Neural cell (in vitro differentiated cells): ENCODE measurements at regions not wholly inside any gene's neighbourhood (a gene's known extent, or its start where the extent isn't known, plus 50 kb on each side); places are given as distances from the start of the nearest gene placed in this dataset.

Experiments
- H2AFZ ChIP-seq: fragments of 200-600, 300-800 bp; sonication (generic), shearing (Covaris generic); 2 replicates; pipeline ENCODE4 v1.6.0; 2014; ENCODE audit warnings: low read depth, mild to moderate bottlenecking, antibody characterized with exemption, low read length, moderate library complexity
- H3F3A ChIP-seq: fragments of 200-600 bp; shearing (Covaris generic); 2 replicates; pipeline ENCODE4 v1.6.1; 2016; ENCODE audit warnings: mild to moderate bottlenecking, moderate library complexity, mixed read lengths, antibody characterized with exemption, low read length; ENCODE audit not compliant: insufficient read depth, poor library complexity, severe bottlenecking
- H3K27ac ChIP-seq: fragments of 200-600, 300-800 bp; sonication (generic), shearing (Covaris generic); 2 replicates; pipeline ENCODE4 v1.5.1; 2014; ENCODE audit warnings: mild to moderate bottlenecking, low read length, moderate library complexity
- H3K27me3 ChIP-seq: fragments of 300-800, 200-600 bp; sonication (generic), shearing (Covaris generic); 2 replicates; pipeline ENCODE4 v1.6.0; 2014; ENCODE audit warnings: mild to moderate bottlenecking, low read depth, low read length, moderate library complexity; ENCODE audit not compliant: insufficient read depth
- H3K36me3 ChIP-seq: fragments of 300-800, 200-600 bp; sonication (generic), shearing (Covaris generic); 2 replicates; pipeline ENCODE4 v1.5.1; 2014; ENCODE audit warnings: mild to moderate bottlenecking, antibody characterized with exemption, low read length, moderate library complexity; ENCODE audit not compliant: insufficient read depth
- H3K4me2 ChIP-seq: fragments of 300-800, 200-600 bp; sonication (generic), shearing (Covaris generic); 2 replicates; pipeline ENCODE4 v1.6.0; 2014; ENCODE audit warnings: mild to moderate bottlenecking, low read length
- H3K4me3 ChIP-seq: fragments of 300-800, 200-600 bp; sonication (generic), shearing (Covaris generic); 2 replicates; pipeline ENCODE4 v1.5.1; 2014; ENCODE audit warnings: mild to moderate bottlenecking, low read length, moderate library complexity
- H3K79me2 ChIP-seq: fragments of 200-600 bp; shearing (Covaris generic); replicated peaks from 2 replicates; pipeline ENCODE4 v1.6.0; 2014; ENCODE audit warnings: mild to moderate bottlenecking, low read length, moderate library complexity; ENCODE audit not compliant: insufficient read depth
- H3K9ac ChIP-seq: fragments of 300-800, 200-600 bp; sonication (generic), shearing (Covaris generic); 2 replicates; pipeline ENCODE4 v1.6.1; 2016; ENCODE audit warnings: mild to moderate bottlenecking, low read length, mixed read lengths
- H3K9me2 ChIP-seq: fragments of 200-600 bp; shearing (Covaris generic); 2 replicates; pipeline ENCODE4 v1.6.1; 2016; ENCODE audit warnings: mild to moderate bottlenecking, low read length, mixed read lengths; ENCODE audit not compliant: insufficient read depth
- H3K9me3 ChIP-seq: fragments of 200-600, 300-800 bp; sonication (generic), shearing (Covaris generic); 2 replicates; pipeline ENCODE4 v1.6.1; 2016; ENCODE audit warnings: mild to moderate bottlenecking, mixed run types, low read length, moderate library complexity, mixed read lengths
- H4K20me1 ChIP-seq: fragments of 200-600 bp; shearing (Covaris generic); 2 replicates; pipeline ENCODE4 v1.6.1; 2016; ENCODE audit warnings: mild to moderate bottlenecking, mixed run types; ENCODE audit not compliant: insufficient read depth
- EP300 ChIP-seq: fragments of 450-650 bp; conservative IDR thresholded peaks from 2 replicates; pipeline ENCODE4 v1.6.1; 2014; ENCODE audit warnings: antibody characterized with exemption, mild to moderate bottlenecking, moderate library complexity; ENCODE audit not compliant: poor library complexity, severe bottlenecking
- EZH2 ChIP-seq: fragments of 200-600, 300-800 bp; shearing (Covaris generic), sonication (generic); IDR thresholded peaks from 2 replicates; pipeline ENCODE4 v1.6.1; 2014; ENCODE audit warnings: antibody characterized with exemption, low read length, borderline replicate concordance, mild to moderate bottlenecking; ENCODE audit not compliant: insufficient read depth, poor library complexity, severe bottlenecking
- MXI1 ChIP-seq: fragments of 450-650 bp; conservative IDR thresholded peaks from 2 replicates; pipeline ENCODE4 v1.6.1; 2014; ENCODE audit warnings: antibody characterized with exemption, mild to moderate bottlenecking; ENCODE audit not compliant: poor library complexity, severe bottlenecking
- POLR2AphosphoS5 ChIP-seq: IDR thresholded peaks from 2 replicates; pipeline ENCODE4 v1.6.1; 2012
- RAD21 ChIP-seq: fragments of 450-650 bp; conservative IDR thresholded peaks from 2 replicates; pipeline ENCODE4 v1.6.1; 2014; ENCODE audit warnings: antibody characterized with exemption, mild to moderate bottlenecking, moderate library complexity
- SMC3 ChIP-seq: fragments of 450-650 bp; conservative IDR thresholded peaks from 2 replicates; pipeline ENCODE4 v1.6.1; 2014; ENCODE audit warnings: antibody characterized with exemption, mild to moderate bottlenecking, moderate library complexity; ENCODE audit not compliant: poor library complexity
- TAF1 ChIP-seq: IDR thresholded peaks from 2 replicates; pipeline ENCODE4 v1.6.1; 2012; ENCODE audit warnings: low read depth
- TF ChIP-seq, protein P1 (sequence below): fragments of 450-650 bp; IDR thresholded peaks from 2 replicates; pipeline ENCODE4 v1.5.1; 2014; ENCODE audit warnings: antibody characterized with exemption, mild to moderate bottlenecking, moderate library complexity; ENCODE audit not compliant: poor library complexity, severe bottlenecking
- TF ChIP-seq, protein P2 (sequence below): IDR thresholded peaks from 2 replicates; pipeline ENCODE4 v1.6.1; 2012; ENCODE audit warnings: borderline replicate concordance

DNA sequence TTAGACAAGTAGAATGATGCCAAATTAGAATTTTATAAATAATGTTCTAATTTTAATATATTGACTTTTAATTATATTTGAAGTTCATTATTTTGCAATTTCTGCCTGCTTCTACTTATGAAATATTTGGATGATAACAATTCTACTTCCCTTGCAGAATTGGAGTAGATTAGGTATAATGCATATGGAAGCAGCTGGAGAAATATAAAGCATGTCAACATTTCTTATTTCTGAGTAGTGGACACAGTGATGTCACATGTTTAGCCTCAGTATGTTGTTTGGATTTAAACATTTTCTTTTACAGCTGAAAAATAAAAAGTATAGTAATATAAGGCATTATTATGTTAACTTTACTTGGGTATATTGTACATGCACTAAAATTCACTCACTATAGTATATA lies 344.2 kb upstream of the E2F7 start:
- no peak overlapping the region for H3K9ac ChIP-seq
- H3K36me3 ChIP-seq = no peaks in the 10 kb centered on the region
- H3K4me3 ChIP-seq = no peak overlapping the region
- H2AFZ ChIP-seq = no peak overlapping the region
- H3K27ac ChIP-seq = no peak overlapping the region
- no peaks in the 10 kb centered on the region for H4K20me1 ChIP-seq
- H3K9me2 ChIP-seq = no peaks in the 10 kb centered on the region
- TF ChIP-seq, protein P1, sequence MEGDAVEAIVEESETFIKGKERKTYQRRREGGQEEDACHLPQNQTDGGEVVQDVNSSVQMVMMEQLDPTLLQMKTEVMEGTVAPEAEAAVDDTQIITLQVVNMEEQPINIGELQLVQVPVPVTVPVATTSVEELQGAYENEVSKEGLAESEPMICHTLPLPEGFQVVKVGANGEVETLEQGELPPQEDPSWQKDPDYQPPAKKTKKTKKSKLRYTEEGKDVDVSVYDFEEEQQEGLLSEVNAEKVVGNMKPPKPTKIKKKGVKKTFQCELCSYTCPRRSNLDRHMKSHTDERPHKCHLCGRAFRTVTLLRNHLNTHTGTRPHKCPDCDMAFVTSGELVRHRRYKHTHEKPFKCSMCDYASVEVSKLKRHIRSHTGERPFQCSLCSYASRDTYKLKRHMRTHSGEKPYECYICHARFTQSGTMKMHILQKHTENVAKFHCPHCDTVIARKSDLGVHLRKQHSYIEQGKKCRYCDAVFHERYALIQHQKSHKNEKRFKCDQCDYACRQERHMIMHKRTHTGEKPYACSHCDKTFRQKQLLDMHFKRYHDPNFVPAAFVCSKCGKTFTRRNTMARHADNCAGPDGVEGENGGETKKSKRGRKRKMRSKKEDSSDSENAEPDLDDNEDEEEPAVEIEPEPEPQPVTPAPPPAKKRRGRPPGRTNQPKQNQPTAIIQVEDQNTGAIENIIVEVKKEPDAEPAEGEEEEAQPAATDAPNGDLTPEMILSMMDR = no peak
- TF ChIP-seq POLR2AphosphoS5 (no peak), TAF1 (no peak), MXI1 (no peak), SMC3 (no peak), EP300 (no peak), RAD21 (no peak), EZH2 (no peak)
- TF ChIP-seq, protein P2, sequence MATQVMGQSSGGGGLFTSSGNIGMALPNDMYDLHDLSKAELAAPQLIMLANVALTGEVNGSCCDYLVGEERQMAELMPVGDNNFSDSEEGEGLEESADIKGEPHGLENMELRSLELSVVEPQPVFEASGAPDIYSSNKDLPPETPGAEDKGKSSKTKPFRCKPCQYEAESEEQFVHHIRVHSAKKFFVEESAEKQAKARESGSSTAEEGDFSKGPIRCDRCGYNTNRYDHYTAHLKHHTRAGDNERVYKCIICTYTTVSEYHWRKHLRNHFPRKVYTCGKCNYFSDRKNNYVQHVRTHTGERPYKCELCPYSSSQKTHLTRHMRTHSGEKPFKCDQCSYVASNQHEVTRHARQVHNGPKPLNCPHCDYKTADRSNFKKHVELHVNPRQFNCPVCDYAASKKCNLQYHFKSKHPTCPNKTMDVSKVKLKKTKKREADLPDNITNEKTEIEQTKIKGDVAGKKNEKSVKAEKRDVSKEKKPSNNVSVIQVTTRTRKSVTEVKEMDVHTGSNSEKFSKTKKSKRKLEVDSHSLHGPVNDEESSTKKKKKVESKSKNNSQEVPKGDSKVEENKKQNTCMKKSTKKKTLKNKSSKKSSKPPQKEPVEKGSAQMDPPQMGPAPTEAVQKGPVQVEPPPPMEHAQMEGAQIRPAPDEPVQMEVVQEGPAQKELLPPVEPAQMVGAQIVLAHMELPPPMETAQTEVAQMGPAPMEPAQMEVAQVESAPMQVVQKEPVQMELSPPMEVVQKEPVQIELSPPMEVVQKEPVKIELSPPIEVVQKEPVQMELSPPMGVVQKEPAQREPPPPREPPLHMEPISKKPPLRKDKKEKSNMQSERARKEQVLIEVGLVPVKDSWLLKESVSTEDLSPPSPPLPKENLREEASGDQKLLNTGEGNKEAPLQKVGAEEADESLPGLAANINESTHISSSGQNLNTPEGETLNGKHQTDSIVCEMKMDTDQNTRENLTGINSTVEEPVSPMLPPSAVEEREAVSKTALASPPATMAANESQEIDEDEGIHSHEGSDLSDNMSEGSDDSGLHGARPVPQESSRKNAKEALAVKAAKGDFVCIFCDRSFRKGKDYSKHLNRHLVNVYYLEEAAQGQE = no peak
- H3K27me3 ChIP-seq = no peaks in the 10 kb centered on the region
- no peak overlapping the region for H3K4me2 ChIP-seq
- H3F3A ChIP-seq = no peaks in the 10 kb centered on the region
- H3K79me2 ChIP-seq = peaks cover 4% of the 10 kb centered on the region
- H3K9me3 ChIP-seq = no peaks in the 10 kb centered on the region

DNA sequence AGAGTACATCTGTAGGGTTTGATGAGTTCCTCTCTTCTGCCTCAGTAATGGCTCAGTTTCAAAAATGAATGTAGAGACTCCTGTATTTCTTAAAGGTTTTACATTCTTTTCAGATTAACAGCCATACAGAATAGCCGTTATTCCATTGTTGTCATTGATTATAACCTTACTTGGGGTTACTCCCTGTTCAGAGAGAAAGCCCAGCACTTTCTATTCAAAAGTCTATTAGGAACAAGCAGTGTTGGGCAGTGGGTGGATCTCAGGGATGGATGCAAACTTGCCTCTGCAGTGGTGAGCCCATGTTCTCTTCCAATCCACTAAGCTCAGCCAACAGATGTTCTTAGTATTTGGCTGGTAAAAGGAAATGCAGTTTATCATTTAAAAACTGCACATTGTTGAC lies 342.6 kb upstream of the E2F7 start:
- Histone ChIP-seq H2AFZ (no peak overlapping the region), H3K79me2 (peaks cover 10% of the 10 kb centered on the region), H3F3A (no peaks in the 10 kb centered on the region), H3K4me2 (no peak overlapping the region), H3K27me3 (no peaks in the 10 kb centered on the region), H3K9me3 (no peaks in the 10 kb centered on the region), H3K4me3 (no peak overlapping the region), H3K36me3 (no peaks in the 10 kb centered on the region), H3K27ac (no peak overlapping the region), H3K9ac (no peak overlapping the region), H3K9me2 (no peaks in the 10 kb centered on the region), H4K20me1 (no peaks in the 10 kb centered on the region)
- TF ChIP-seq EZH2 (no peak), MXI1 (no peak), RAD21 (no peak), POLR2AphosphoS5 (no peak), EP300 (no peak), SMC3 (no peak)
- TF ChIP-seq, protein P1 = no peak
